GM12872 (cell line): ENCODE measurements at regions not wholly inside any gene's neighbourhood (a gene's known extent, or its start where the extent isn't known, plus 50 kb on each side); places are given as distances from the start of the nearest gene placed in this dataset.

Experiments
- TF ChIP-seq, protein P1 (sequence below): IDR thresholded peaks from 3 replicates; pipeline ENCODE4 v1.5.1; 2011; ENCODE audit warnings: low read depth, mild to moderate bottlenecking, low read length, moderate library complexity; ENCODE audit not compliant: insufficient read depth

DNA sequence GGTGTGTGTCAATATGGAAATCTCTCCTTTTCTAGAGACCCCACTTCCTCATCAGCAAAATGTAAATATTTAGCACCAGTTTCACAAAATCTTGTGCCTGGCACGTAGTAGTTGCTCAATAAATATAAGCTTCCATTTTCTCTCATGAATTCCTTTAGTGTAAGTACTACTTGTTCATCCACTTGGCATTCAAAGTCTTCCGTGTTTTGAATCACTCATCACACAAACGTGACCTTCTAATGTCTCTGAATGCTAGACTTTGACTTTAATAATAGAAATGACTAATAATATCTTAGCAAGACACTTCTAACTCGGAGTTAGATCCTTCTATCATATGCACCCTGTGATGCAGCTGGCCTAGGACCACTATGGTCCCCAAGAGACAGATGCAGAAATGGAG lies 168.7 kb upstream of the ZNF32 start:
- TF ChIP-seq, protein P1, sequence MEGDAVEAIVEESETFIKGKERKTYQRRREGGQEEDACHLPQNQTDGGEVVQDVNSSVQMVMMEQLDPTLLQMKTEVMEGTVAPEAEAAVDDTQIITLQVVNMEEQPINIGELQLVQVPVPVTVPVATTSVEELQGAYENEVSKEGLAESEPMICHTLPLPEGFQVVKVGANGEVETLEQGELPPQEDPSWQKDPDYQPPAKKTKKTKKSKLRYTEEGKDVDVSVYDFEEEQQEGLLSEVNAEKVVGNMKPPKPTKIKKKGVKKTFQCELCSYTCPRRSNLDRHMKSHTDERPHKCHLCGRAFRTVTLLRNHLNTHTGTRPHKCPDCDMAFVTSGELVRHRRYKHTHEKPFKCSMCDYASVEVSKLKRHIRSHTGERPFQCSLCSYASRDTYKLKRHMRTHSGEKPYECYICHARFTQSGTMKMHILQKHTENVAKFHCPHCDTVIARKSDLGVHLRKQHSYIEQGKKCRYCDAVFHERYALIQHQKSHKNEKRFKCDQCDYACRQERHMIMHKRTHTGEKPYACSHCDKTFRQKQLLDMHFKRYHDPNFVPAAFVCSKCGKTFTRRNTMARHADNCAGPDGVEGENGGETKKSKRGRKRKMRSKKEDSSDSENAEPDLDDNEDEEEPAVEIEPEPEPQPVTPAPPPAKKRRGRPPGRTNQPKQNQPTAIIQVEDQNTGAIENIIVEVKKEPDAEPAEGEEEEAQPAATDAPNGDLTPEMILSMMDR, result no peak

DNA sequence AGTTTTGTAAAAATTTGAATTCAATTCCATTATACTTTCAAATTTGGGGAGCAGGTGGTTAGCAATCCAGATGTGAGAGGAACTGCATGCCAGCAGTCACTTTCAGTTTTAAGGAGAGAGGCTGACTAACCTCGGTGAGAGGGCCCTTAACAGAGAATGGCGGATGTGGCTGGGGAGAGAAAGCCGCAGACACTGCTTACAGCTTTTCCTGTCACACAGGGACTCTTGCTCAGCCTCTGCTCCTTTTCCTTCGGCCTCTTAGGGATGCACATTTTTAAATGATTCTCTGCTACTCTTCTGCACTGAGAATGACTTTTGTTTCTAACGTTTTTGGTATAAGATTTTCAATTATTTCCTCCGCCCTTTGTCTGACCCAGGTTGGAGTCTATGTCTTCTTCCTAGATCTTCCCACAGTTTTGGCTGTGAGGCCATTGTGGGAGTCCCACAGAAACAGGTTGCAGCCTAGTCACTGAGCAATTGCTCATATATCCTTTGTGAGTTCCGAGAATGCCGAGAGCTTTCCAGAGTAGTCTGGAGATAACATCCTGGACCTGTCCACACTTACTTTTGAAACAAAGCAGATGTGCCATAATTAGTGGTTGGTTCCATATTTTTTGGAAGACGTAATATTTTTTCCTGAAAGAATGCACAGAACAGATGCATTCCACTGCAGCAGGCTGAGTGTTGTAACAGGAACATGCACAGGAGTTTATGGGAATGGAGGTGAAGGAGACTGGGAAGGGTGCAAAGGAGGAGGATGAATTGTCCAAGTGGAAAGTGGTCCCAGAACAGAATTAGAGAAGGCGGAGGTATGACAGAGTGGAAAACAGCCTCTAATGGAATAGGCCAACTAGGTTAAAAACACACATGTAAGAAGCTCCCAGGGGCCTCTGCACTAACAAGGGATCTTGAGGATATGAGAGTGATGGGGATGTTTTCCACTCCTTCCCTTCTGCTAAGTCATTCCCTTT lies 168.0 kb upstream of the ZNF32 start:
- TF ChIP-seq, protein P1, result no peak

DNA sequence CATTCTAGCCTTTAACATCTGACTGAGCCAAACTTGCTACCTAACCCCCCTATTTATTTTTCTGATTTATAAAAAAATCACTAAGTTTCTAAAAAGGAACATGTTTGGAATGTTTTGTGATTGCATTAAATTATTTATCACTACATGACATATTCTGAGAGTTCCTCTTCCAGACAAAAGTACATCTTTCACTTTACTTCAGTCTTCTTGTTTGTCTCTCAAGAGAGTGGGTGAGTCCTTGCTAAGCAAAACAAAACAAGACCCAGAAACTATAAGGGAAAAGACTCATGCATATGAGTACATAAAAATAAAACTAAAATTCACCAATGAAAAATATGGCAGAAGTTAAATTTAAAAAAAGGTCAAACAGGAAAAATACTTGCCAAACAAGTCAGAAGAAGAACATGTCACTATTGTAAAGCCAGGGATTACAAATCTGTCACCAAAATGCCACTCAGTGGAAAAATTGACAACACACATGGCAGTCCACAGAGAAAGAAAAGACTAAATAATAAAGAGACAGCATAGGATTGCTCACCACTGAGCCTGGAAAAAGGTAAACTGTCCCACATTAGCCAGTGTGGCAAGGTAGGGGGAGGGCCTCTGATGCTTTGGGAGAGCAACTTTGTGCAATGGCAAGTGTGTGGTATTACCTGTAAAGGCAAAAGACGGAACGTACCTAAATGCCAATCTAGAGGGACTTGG lies 166.7 kb upstream of the ZNF32 start:
- TF ChIP-seq, protein P1, result no peak

DNA sequence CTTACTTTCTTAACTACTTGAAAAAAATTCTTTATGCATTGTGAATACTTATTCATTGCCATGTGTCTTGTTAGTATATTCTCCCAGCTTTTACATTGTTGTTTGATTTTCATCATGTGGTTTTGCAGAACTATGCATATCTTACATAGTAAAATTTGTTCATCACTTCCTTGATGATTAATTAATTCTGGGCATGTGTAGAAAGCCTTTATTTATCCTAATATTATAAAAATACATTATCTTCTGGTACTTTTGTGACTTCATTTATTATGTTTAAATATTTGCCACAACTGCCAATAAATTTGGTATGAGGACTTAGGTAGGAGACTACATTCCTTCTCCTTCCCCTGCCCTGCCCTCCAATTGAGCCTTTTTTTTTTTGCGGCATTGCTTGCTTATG lies 166.0 kb upstream of the ZNF32 start:
- TF ChIP-seq, protein P1, result no peak

DNA sequence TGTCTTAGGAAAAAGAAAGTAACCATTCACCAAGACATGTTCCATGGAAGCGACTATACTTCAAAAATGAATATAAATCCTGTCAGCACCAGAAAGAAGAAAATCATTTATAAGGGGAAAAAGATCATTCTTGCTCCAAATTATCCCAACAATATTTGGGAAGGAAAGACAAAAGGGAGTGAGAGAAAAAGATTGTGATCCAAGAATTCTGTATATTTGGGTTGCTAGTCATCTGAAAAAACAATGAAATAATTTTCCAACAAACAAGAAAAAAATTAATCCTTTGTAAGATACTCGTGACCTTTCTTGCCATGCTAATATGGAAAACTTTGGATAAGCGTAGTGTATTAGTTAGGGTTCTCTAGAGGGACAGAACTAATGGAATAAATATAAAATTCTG lies 163.2 kb upstream of the ZNF32 start:
- TF ChIP-seq, protein P1, result no peak

DNA sequence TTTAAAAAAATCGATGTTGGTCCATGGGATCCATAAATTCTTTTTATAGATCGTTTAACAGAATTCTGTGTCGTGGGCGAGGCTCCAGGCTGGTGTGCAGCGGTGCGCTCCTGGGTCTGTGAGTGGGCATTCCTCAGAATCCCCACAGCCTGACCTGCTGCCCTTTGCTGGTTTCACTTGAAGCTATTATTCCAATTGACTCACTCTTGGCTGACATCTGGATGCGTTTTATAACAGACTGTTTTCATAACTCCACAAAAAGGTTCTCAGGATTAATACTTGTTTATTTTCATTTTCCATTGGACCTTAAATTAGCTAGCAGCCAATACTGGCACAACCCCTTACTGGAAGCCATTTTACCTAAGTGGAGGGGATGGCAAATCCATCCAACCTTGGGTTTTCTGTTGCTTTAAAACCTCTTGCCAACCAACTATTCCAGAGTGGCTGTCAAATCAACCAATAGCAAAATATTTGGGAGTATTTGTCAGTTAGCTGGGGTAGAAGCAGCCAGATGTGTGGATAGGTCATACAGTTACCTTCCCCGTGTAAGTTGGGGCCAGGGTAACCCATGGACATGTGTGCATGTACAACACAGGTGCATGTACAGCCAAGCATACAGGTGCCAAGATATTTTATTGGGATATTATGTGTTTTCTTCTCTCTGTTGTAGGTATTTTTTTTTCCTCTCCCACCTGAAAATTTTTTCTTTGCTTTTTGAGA lies 160.7 kb upstream of the ZNF32 start:
- TF ChIP-seq, protein P1, result no peak

DNA sequence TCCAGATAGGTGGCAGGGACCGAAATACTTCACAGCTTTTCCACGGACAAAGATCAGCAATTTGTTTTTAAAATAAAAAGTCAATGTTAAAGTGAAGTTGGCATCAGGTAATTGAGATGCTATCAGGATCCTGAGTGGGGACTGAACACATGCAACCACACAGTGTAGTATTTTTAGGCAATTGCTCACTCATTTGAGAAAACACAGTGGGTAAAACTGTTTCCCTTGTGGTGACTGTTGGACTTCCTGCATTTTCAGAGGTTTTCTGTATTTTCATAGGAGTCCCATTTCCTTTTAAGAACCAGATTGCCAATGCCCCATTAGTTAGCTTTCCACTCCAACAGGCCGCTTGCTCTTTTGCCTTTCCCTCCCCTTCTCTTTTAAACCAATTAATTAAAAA lies 159.5 kb upstream of the ZNF32 start:
- TF ChIP-seq, protein P1, result no peak
